DMS153 (cell line): ENCODE measurements at regions not wholly inside any gene's neighbourhood (a gene's known extent, or its start where the extent isn't known, plus 50 kb on each side); places are given as distances from the start of the nearest gene placed in this dataset.
"Not testable (repeated sequence)": the region's sequence is repeated elsewhere in the genome, so short reads cannot be mapped to it uniquely, and the experiment has no call there.

Experiments
- DNase-seq: peaks from one replicate; lab custom pipeline; 2025; lab: John Stamatoyannopoulos, UW

GRCh38 chr17:14733376-14733775 lies 432.5 kb downstream of the HS3ST3B1 start:
- no peak for DNase-seq

- DNase-seq: no peak
Observed at GRCh38 chr17:14732211-14732610, 431.3 kb downstream of the HS3ST3B1 start.

GRCh38 chr17:14731591-14731990 lies 430.7 kb downstream of the HS3ST3B1 start:
- DNase-seq: no peak

GRCh38 chr17:14730821-14731220 lies 429.9 kb downstream of the HS3ST3B1 start:
- no peak for DNase-seq

- DNase-seq: no peak
Observed at GRCh38 chr17:14725729-14726128, 424.8 kb downstream of the HS3ST3B1 start.

- DNase-seq: no peak
Observed at GRCh38 chr17:14724770-14725169, 423.9 kb downstream of the HS3ST3B1 start.

GRCh38 chr17:14723349-14723748 lies 422.5 kb downstream of the HS3ST3B1 start:
- not testable (repeated sequence) for DNase-seq

GRCh38 chr17:14719942-14720341 lies 419.1 kb downstream of the HS3ST3B1 start:
- no peak for DNase-seq

- DNase-seq: no peak
Observed at GRCh38 chr17:14717859-14718258, 417.0 kb downstream of the HS3ST3B1 start.

GRCh38 chr17:14715561-14715960 lies 414.7 kb downstream of the HS3ST3B1 start:
- no peak for DNase-seq

- DNase-seq: no peak
Observed at GRCh38 chr17:14712611-14713021, 411.7 kb downstream of the HS3ST3B1 start.

GRCh38 chr17:14704121-14704520 lies 403.2 kb downstream of the HS3ST3B1 start:
- DNase-seq: no peak

- DNase-seq: no peak
Observed at GRCh38 chr17:14701886-14702285, 401.0 kb downstream of the HS3ST3B1 start.

- no peak for DNase-seq
Observed at GRCh38 chr17:14699574-14700185, 398.8 kb downstream of the HS3ST3B1 start.

GRCh38 chr17:14693382-14693781 lies 392.5 kb downstream of the HS3ST3B1 start:
- DNase-seq: no peak

GRCh38 chr17:14690704-14691103 lies 389.8 kb downstream of the HS3ST3B1 start:
- DNase-seq: no peak

GRCh38 chr17:14688134-14688533 lies 387.3 kb downstream of the HS3ST3B1 start:
- DNase-seq: no peak

GRCh38 chr17:14672830-14673229 lies 371.9 kb downstream of the HS3ST3B1 start:
- no peak for DNase-seq

GRCh38 chr17:14670861-14671260 lies 370.0 kb downstream of the HS3ST3B1 start:
- DNase-seq: no peak

- DNase-seq: no peak
Observed at GRCh38 chr17:14664511-14664910, 363.6 kb downstream of the HS3ST3B1 start.

- DNase-seq: no peak
Observed at GRCh38 chr17:14641117-14641516, 340.2 kb downstream of the HS3ST3B1 start.

GRCh38 chr17:14637260-14637659 lies 336.4 kb downstream of the HS3ST3B1 start:
- DNase-seq: no peak

GRCh38 chr17:14630621-14631020 lies 329.7 kb downstream of the HS3ST3B1 start:
- DNase-seq: no peak

GRCh38 chr17:14630046-14630445 lies 329.2 kb downstream of the HS3ST3B1 start:
- no peak for DNase-seq
